AML-193 (cell line): ENCODE measurements at regions not wholly inside any gene's neighbourhood (a gene's known extent, or its start where the extent isn't known, plus 50 kb on each side); places are given as distances from the start of the nearest gene placed in this dataset.

Experiments used
- DNase-seq, 2 experiments: peaks; one replicate each; lab custom pipeline; 2025; lab: John Stamatoyannopoulos, UW

- DNase-seq: no peak
Observed at GRCh38 chr11:119937412-119937811, 200.5 kb downstream of the TRIM29 start.

GRCh38 chr11:119936426-119936825 is 201.5 kb downstream of the TRIM29 start:
- DNase-seq: no peak

- DNase-seq: no peak
Observed at GRCh38 chr11:119935349-119935925, 202.5 kb downstream of the TRIM29 start.

- no peak for DNase-seq
Observed at GRCh38 chr11:119934866-119935265, 203.0 kb downstream of the TRIM29 start.

- no peak for DNase-seq
Observed at GRCh38 chr11:119934267-119934666, 203.6 kb downstream of the TRIM29 start.

GRCh38 chr11:119933584-119933983 is 204.3 kb downstream of the TRIM29 start:
- DNase-seq: no peak

- no peak for DNase-seq
Observed at GRCh38 chr11:119932828-119933562, 204.0 kb upstream of the NECTIN1 start.

- DNase-seq: no peak
Observed at GRCh38 chr11:119928047-119928446, 199.0 kb upstream of the NECTIN1 start.

- no peak for DNase-seq
Observed at GRCh38 chr11:119924017-119924416, 195.0 kb upstream of the NECTIN1 start.

- no peak for DNase-seq
Observed at GRCh38 chr11:119921571-119921970, 192.6 kb upstream of the NECTIN1 start.

- DNase-seq: no peak
Observed at GRCh38 chr11:119920666-119921387, 191.8 kb upstream of the NECTIN1 start.

GRCh38 chr11:119919656-119920055 is 190.7 kb upstream of the NECTIN1 start:
- DNase-seq: no peak

GRCh38 chr11:119918347-119918746 is 189.3 kb upstream of the NECTIN1 start:
- DNase-seq: no peak

GRCh38 chr11:119916568-119916967 is 187.6 kb upstream of the NECTIN1 start:
- no peak for DNase-seq

GRCh38 chr11:119912229-119912628 is 183.2 kb upstream of the NECTIN1 start:
- DNase-seq: no peak

GRCh38 chr11:119910650-119911049 is 181.7 kb upstream of the NECTIN1 start:
- DNase-seq: no peak

- DNase-seq: no peak
Observed at GRCh38 chr11:119910051-119910450, 181.1 kb upstream of the NECTIN1 start.

GRCh38 chr11:119909495-119909894 is 180.5 kb upstream of the NECTIN1 start:
- no peak for DNase-seq

- no peak for DNase-seq
Observed at GRCh38 chr11:119909077-119909476, 180.1 kb upstream of the NECTIN1 start.

GRCh38 chr11:119908573-119908904 is 179.5 kb upstream of the NECTIN1 start:
- DNase-seq: no peak

GRCh38 chr11:119907878-119908572 is 179.0 kb upstream of the NECTIN1 start:
- DNase-seq: no peak

- DNase-seq: no peak
Observed at GRCh38 chr11:119907122-119907851, 178.3 kb upstream of the NECTIN1 start.
